ENCODE measurements at regions not wholly inside any gene's neighbourhood (a gene's known extent, or its start where the extent isn't known, plus 50 kb on each side); places are given as distances from the start of the nearest gene placed in this dataset.
"Not testable (repeated sequence)": the region's sequence is repeated elsewhere in the genome, so short reads cannot be mapped to it uniquely, and the experiment has no call there.

DNA sequence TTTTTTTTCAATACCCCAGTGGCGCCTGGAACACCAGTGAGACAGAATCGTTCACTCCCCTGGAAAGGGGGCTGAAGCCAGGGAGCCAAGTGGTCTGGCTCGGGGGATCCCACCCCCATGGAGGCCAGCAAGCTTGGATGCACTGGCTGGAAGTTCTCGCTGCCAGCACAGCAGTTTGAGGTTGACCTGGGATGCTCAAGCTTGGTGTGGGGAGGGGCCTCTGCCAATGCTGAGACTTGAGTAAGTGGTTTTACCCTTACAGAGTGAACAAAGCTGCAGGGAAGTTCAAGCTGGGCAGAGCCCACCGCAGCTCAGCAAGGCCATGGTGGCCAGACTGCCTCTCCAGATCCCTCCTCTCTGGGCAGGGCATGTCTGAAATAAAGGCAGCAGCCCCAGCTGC lies 276.2 kb upstream of the CNTN6 start:
- DNase-seq (ENCODE audit: low read depth), result no peak

GRCh38 chr3:834679-835078 lies 258.1 kb upstream of the CNTN6 start:
- no peak for DNase-seq (ENCODE audit: low read depth)

- no peak for DNase-seq (ENCODE audit: low read depth)
Measured at GRCh38 chr3:835096-835495, 257.7 kb upstream of the CNTN6 start.

DNA sequence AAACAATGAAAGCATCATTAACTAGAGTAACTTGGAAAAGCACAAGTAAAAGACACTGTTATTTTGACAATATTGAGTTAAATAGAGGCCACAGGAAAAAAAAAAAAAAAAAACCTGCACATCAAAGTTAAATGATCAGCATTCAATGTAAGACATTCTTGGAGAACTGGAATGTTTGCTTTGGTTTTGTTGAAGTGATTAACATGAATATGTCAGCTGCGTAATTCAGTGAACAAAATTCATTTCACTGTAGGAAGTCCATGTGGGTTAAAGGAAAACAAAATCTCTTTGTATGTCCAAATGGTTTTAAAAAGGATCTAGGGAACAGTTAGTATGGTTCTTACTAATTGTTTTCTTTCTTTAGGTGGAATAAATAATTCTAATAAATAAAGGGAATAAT lies 252.8 kb upstream of the CNTN6 start:
- DNase-seq (ENCODE audit: low read depth), result no peak

- DNase-seq (ENCODE audit: low read depth), result no peak
Measured at GRCh38 chr3:851098-851790, 241.6 kb upstream of the CNTN6 start.

GRCh38 chr3:852033-852432 lies 240.8 kb upstream of the CNTN6 start:
- no peak for DNase-seq (ENCODE audit: low read depth)

DNA sequence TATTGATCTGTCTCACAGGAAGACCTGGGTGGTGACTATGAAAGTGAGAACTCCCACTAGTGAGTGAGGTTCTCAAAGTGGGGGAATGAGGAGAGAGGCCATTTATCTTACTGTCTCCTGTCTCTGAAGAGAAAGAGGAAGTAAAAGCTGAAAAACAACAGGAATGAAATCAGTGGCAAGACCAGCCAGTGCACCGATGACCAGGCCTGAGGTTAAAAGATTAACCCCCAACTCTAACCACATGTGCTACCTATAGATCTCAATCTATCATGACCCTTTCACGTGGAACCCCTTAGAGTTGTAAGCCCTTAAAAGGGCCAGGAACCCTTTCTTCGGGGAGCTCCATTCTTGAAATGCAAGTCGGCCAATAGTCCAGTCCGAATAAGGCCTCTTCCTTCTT lies 239.3 kb upstream of the CNTN6 start:
- no peak for DNase-seq (ENCODE audit: low read depth)

DNA sequence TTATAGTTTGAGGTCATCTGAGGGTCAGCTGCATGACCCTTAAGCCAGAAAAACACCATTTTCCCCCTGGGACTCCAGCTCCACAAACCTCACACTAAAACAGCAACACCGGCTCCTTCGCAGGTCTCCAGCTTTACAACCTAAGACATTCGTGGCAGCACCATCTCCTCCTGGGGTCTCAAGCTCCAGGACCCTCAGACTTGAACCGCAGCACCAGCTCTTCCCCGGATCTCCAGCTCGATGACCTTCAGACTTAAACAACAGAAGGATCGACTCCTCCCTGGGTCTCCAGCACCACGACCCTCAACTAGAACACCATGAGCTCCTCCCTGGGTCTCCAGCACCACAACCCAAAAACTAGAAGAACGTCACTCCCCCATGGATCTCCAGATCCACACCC lies 233.7 kb upstream of the CNTN6 start:
- DNase-seq (ENCODE audit: low read depth), result no peak

GRCh38 chr3:861721-862120 lies 231.1 kb upstream of the CNTN6 start:
- DNase-seq (ENCODE audit: low read depth), result no peak

- DNase-seq (ENCODE audit: low read depth), result no peak
Measured at GRCh38 chr3:869269-869668, 223.6 kb upstream of the CNTN6 start.

DNA sequence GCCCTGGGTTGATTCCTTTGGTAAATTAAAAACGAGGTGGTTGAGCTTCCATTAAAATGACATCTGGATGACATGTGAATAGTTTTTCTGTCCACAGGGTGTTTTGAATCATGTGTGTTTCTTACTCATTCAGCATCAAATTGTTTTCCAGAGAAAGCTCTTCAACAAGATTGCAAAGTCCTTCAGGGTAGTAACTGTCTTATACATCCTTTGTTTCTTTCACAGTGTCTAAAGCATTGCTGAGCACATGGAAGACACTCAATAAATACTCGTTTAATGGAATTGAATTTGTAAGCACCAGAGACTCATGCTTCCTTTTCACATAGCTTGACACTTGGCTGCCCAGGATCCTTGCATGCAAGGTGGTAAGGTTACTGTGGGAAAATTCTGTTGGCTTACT lies 223.1 kb upstream of the CNTN6 start:
- no peak for DNase-seq (ENCODE audit: low read depth)

DNA sequence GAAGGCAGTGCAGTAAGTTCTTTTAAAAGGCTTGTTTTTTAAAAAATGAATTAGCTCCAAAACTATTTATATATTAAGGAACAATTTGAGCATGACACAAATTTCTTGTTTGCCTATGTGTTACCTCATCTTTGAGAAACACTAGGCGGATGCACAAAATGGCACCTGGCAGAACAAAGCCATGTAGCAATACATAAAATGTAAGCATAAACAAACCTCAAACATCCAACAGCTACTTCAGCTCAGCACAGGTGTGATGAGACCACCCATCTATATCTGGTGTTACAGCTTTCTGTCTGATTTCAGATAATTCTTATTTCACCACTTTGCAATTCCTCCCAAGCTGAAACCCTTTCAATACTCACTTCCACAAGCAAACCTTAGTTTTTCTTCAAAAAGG lies 221.2 kb upstream of the CNTN6 start:
- DNase-seq (ENCODE audit: low read depth), result no peak

- DNase-seq (ENCODE audit: low read depth), result no peak
Measured at GRCh38 chr3:877001-877400, 215.8 kb upstream of the CNTN6 start.

DNA sequence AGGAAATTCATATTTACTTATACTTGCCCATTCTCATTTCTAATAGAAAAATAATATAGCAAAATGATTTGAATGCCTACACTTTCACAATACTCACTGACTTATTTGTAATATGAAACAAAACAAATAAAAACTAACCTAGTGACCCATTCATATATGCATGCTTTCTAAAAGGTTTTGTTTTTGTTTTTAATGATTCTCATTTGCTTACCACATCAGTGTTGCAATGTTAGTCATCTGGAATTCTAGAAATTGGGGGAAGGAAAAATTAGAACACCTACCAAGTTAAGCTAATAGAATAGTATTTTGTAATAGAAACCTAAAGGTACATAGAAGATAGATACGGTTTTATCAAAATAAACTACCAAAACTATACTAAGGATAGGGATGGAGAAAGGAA lies 214.1 kb upstream of the CNTN6 start:
- no peak for DNase-seq (ENCODE audit: low read depth)

GRCh38 chr3:880371-880770 lies 212.5 kb upstream of the CNTN6 start:
- DNase-seq (ENCODE audit: low read depth), result no peak

DNA sequence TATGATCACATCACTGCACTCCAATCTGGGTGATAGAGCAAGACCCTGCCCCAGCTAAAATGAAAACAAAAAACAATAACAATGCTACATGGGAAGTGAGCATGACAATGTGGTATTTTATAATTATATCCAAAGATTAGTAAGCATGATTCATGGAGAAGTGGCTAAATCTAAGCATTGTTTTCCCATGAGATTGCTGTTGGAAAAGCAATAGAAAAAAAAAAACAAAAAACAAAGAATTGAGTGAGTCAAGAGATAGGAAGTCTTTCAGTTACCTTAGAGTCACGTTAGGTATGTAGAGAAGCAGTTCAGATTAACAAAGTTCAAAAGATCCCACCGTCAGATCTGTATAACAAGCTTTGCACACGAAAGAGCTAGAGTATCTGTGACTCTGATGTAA lies 210.3 kb upstream of the CNTN6 start:
- no peak for DNase-seq (ENCODE audit: low read depth)

DNA sequence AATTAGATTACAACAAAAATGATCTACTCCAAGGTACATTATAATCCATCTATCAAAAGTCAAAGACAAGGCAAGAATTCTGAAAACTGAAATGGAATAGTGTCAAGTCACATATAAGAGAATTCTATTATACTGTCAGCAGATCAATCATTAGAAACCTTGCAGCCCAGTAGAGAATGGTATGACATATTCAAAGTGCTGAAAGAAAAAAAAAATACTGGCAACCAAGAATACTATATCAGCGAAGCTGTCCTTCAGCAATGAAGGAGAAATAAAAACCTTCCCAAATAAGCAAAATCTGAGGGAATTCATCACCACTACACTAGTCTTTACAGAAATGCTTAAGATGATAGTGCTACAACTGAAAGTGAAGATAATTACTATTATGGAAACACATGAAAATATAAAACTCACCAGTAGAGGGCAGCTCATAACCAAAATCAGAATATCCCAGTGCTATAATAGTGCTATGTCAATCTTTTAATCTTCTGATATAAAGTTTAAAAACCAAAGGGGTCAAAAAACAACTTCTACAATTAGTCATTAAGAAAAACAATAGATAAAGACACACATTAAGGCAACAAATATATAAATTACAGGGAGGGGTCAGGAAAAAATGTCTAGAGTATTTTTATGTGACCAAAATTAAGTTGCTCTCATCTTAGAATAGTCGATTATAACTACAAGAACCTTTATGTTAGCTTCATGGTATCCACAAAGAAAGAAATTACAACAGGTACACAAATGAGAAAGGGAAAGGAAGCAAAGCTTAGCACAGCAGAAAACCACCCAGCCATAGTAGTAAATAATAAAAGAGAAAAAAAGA lies 190.7 kb upstream of the CNTN6 start:
- DNase-seq (ENCODE audit: low read depth), result peak; percentile 8

- no peak for DNase-seq (ENCODE audit: low read depth)
Measured at GRCh38 chr3:905217-905616, 187.6 kb upstream of the CNTN6 start.

- DNase-seq (ENCODE audit: low read depth), result no peak
Measured at GRCh38 chr3:906739-907138, 186.1 kb upstream of the CNTN6 start.

GRCh38 chr3:908839-909238 lies 184.0 kb upstream of the CNTN6 start:
- no peak for DNase-seq (ENCODE audit: low read depth)

- DNase-seq (ENCODE audit: low read depth), result not testable (repeated sequence)
Measured at GRCh38 chr3:912717-913116, 180.1 kb upstream of the CNTN6 start.

DNA sequence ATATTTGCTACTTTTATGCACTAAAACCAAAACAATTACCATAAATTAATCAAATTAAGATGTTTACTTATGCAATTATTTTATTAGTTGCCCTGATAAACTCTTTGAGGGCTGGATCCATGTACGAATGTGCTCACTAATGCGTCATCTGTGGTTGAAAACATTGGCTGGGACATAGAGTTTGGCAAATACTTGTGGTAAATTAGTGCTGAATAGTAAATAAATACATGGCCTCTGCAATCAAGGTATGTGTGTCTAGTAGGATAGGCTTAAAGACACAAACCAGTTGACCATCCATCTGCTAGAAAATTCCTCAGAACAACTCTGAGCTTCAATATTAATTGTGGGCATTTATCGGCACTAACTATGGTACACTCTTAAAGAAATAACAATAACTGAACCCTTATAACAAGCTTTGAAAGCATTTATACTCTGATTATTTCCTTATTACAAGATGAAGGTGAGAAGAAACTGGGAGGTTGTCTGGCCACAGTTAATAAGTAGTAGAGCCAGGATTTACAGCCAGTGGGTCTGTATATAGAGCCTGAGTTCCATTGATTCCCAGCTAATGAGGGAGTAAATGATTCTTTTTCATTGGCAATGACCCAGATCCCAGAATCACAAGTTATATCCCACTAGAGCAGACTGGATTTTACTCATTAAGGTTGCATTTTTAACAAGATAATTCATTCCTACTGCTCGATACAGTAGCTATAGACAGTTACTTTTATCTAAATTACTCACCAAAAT lies 169.5 kb upstream of the CNTN6 start:
- DNase-seq (ENCODE audit: low read depth), result no peak

DNA sequence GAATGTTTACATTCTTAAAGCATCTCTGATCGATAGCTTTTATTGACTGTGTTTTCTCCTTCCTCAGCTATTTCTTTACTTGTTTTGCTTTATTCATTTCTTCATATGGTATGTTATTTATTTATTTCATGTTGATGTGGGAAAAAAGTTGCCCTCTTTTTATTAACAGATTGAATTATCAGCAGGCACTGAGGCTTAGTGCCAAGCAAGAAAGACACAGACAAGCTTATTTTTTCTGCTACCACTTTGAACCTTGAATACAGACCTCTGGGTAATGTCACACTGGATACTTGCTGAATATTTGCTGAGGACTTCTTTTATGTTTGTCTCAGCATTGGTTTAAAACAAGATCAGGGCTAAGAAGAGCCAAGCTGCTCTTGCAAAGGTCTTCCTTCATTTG lies 162.0 kb upstream of the CNTN6 start:
- DNase-seq (ENCODE audit: low read depth), result no peak
